Cardiac fibroblast (primary cell): ENCODE measurements at regions not wholly inside any gene's neighbourhood (a gene's known extent, or its start where the extent isn't known, plus 50 kb on each side); places are given as distances from the start of the nearest gene placed in this dataset.
A peak's percentile ranks its signal among the peaks of the same experiment; 100 is the strongest.

Experiments
- DNase-seq, 2 donors: peaks; one replicate each; pipeline versions ENCODE4 v3.0.0 to v3.0.0-alpha.2; 2010; ENCODE audit warnings: low read depth in 2 of 2
- H3K4me3 ChIP-seq, 2 donors: replicated peaks in 1 of 2; 1 replicate in 1 of 2; 2 replicates in 1 of 2; pipeline ENCODE4 v1.5.1; 2011; ENCODE audit warnings: low read depth in 2 of 2, low read length in 2 of 2, mild to moderate bottlenecking in 2 of 2, moderate library complexity in 1 of 2
- TF ChIP-seq, protein P1 (sequence below): IDR thresholded peaks from one replicate; pipeline ENCODE4 v1.5.1; 2011; ENCODE audit warnings: low read depth, mild to moderate bottlenecking, low read length, inconsistent platforms

GRCh38 chr14:98951031-98951430 lies 321.0 kb downstream of the BCL11B start:
- TF ChIP-seq, protein P1, sequence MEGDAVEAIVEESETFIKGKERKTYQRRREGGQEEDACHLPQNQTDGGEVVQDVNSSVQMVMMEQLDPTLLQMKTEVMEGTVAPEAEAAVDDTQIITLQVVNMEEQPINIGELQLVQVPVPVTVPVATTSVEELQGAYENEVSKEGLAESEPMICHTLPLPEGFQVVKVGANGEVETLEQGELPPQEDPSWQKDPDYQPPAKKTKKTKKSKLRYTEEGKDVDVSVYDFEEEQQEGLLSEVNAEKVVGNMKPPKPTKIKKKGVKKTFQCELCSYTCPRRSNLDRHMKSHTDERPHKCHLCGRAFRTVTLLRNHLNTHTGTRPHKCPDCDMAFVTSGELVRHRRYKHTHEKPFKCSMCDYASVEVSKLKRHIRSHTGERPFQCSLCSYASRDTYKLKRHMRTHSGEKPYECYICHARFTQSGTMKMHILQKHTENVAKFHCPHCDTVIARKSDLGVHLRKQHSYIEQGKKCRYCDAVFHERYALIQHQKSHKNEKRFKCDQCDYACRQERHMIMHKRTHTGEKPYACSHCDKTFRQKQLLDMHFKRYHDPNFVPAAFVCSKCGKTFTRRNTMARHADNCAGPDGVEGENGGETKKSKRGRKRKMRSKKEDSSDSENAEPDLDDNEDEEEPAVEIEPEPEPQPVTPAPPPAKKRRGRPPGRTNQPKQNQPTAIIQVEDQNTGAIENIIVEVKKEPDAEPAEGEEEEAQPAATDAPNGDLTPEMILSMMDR: no peak
- H3K4me3 ChIP-seq: no peak overlapping the region
- DNase-seq: no peak

DNA sequence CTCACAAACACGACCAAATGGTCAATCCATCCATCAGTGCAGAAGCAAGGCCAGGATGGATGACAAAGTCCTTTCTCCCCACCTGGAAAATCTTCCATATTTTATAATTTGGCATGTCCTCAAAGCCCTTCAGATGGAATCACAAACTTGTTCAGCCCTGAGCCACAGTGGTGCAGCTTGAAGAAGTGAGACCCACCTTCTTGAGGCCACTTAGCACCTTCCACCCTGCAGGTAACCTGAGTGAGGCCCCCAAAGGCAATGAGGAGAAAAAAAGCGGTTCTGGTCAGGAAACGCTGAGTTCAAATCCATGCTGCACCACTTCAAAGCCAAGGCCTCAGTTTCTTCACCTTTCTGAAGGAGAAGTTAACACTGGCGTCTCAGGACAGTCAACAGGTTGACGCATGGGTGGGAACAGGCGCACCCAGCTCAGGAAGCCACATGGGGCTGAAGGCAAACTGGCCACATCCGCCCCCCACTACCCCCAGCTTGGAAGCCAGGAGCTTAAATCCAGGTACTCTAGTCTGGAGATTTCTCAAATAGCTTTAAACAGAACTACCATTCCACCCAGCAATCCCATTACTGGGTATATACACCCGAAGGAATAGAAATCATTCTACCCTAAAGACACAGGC lies 320.4 kb downstream of the BCL11B start:
- H3K4me3 ChIP-seq: no peak overlapping the region
- TF ChIP-seq, protein P1: no peak
- no peak for DNase-seq

- H3K4me3 ChIP-seq: no peak overlapping the region
- peak; percentile 22 to 58 for DNase-seq
- TF ChIP-seq, protein P1: no peak
Observed at GRCh38 chr14:98952593-98953350, 319.2 kb downstream of the BCL11B start.

DNA sequence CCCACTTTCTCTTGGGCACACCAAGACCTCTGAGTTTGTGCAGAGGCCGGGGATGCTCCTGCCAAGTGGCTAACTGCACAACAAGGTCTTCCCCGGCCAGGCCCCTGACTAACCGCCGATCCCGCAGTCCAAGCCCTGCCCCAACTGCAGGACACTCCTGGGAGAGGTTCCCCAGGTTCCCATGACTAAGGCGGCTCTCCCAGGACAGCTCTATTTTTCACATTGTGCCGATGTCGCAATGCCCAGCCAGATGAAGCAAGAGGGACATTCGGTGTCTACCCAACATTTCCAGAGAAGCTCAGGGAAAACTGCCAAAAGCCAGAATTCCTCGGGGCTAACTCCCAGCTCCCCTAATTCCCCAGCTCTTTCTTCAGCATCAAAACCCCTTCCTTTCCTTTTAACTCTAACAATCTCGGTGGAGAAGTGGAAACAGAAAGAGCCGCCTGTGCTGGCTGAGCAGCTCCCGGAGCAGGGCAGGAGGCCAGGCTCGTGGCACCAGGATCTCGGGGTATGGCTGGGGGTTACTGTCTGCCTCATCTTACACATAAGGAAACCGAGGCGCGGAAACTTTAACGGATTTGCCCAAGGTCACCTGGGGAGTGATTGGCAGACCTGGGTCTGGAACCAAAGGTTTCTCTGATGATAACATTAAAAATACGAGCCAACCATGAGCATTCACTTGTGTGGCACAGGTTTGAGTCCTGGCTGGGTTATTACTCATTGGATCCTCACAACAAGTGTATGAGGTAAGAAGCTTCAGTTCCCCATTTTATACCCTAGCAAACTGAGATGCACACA lies 318.2 kb downstream of the BCL11B start:
- peak; percentile 5 to 73 for DNase-seq
- no peak overlapping the region for H3K4me3 ChIP-seq
- TF ChIP-seq, protein P1: no peak

DNA sequence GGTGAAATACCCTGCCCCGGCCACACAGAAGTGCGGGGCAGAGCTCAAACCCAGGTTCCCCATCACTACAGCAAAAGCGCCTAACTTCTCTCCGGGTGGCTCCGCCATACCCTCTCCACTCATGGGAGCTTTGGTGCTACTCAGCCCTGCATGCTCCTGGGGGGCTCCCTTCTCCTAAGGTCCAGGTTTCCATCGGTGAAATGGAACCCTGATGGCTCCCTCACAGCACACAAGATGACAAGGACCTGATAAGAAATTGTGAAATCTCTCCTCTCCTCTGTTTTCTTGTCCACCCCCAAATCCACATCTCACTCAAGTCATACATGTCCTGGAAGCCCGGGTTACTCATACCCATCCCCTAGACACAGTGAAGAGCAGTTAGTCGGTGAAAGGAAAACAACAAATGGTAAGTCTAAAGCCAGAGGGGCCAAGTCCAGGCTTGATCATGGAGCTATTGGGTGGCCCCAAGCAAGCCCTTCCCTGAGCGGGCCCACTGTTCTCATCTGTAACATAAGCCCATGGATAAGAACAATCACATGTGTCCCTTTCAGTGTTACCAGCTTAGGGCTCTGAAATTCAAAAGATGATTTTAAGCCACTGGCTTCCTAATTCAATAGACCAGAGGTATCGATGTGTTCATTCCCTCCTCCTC lies 317.5 kb downstream of the BCL11B start:
- H3K4me3 ChIP-seq: no peak overlapping the region
- no peak for DNase-seq
- TF ChIP-seq, protein P1: no peak

- no peak for DNase-seq
- TF ChIP-seq, protein P1: no peak
- no peak overlapping the region for H3K4me3 ChIP-seq
Observed at GRCh38 chr14:98955036-98955740, 316.8 kb downstream of the BCL11B start.
